H1 (cell line): ENCODE measurements at regions not wholly inside any gene's neighbourhood (a gene's known extent, or its start where the extent isn't known, plus 50 kb on each side); places are given as distances from the start of the nearest gene placed in this dataset.

Experiments
- CTCF ChIA-PET: fragments of 300-600 bp; sonication (Branson Sonifier 250); formaldehyde crosslinking; loops from one replicate; lab custom pipeline; 2021; ENCODE audit not compliant: partially characterized antibody; lab: Charles Lee
- POLR2A ChIA-PET: fragments of 300-600 bp; sonication (Branson Sonifier 250); formaldehyde crosslinking; loops from one replicate; lab custom pipeline; 2021; ENCODE audit warnings: inconsistent platforms; ENCODE audit not compliant: partially characterized antibody; lab: Charles Lee
- DNase-seq, 2 experiments: peaks; one replicate each; pipeline versions ENCODE4 v3.0.0 to v3.0.0-alpha.2; 2010 to 2022; ENCODE audit warnings: low spot score in 2 of 2, low read depth in 1 of 2, mixed read lengths in 1 of 2
- FAIRE-seq: peaks from 2 replicates; lab custom pipeline; 2011; peaks lifted over from hg19 to GRCh38; lab: Jason Lieb, UNC
- H2AFZ ChIP-seq: 2 replicates; pipeline ENCODE4 v1.8.1; 2012; ENCODE audit warnings: low read length, inconsistent platforms
- H2AK5ac ChIP-seq: 2 replicates; pipeline ENCODE4 v1.6.1; 2013; ENCODE audit warnings: low read depth, low read length
- H2BK120ac ChIP-seq: replicated peaks from 2 replicates; pipeline ENCODE3; 2013; ENCODE audit warnings: low read depth, low read length, inconsistent platforms
- H2BK12ac ChIP-seq: 2 replicates; pipeline ENCODE4 v1.6.1; 2013; ENCODE audit warnings: low read depth, low read length
- H2BK15ac ChIP-seq: 2 replicates; pipeline ENCODE4 v1.6.1; 2013; ENCODE audit warnings: low read length
- H2BK20ac ChIP-seq: 2 replicates; pipeline ENCODE4 v1.6.1; 2013; ENCODE audit warnings: low read length
- H2BK5ac ChIP-seq: 2 replicates; pipeline ENCODE4 v1.6.1; 2013; ENCODE audit warnings: low read depth, low read length
- H3K14ac ChIP-seq: 2 replicates; pipeline ENCODE4 v1.6.1; 2013; ENCODE audit warnings: inconsistent platforms; ENCODE audit not compliant: insufficient read length
- H3K18ac ChIP-seq: 2 replicates; pipeline ENCODE4 v1.6.1; 2013; ENCODE audit warnings: low read length; ENCODE audit errors: extremely low read depth
- H3K23ac ChIP-seq: 2 replicates; pipeline ENCODE4 v1.6.1; 2013; ENCODE audit warnings: inconsistent platforms; ENCODE audit not compliant: insufficient read length
- H3K23me2 ChIP-seq: 2 replicates; pipeline ENCODE4 v1.6.1; 2013; ENCODE audit warnings: low read depth, low read length
- H3K27ac ChIP-seq: 2 replicates; pipeline ENCODE4 v1.6.1; 2011; ENCODE audit warnings: low read depth, low read length, inconsistent platforms
- H3K27me3 ChIP-seq, 4 experiments: replicated peaks in 1 of 4; 1 replicate in 1 of 4; 2 replicates in 3 of 4; pipeline versions ENCODE4 v1.6.1 to v1.8.1; 2011 to 2013; ENCODE audit warnings: low read length in 3 of 4, mild to moderate bottlenecking in 3 of 4, inconsistent platforms in 2 of 4, mixed read lengths in 2 of 4, moderate library complexity in 1 of 4; ENCODE audit not compliant: control insufficient read depth in 3 of 4, insufficient read depth in 3 of 4; ENCODE audit errors: extremely low read depth in 1 of 4
- H3K36me3 ChIP-seq, 4 experiments: 2 replicates each; pipeline versions ENCODE4 v1.6.1 to v1.8.1; 2011 to 2013; ENCODE audit warnings: mild to moderate bottlenecking in 4 of 4, low read length in 3 of 4, moderate library complexity in 2 of 4, control low read depth in 1 of 4, inconsistent platforms in 1 of 4; ENCODE audit not compliant: insufficient read depth in 4 of 4, control insufficient read depth in 2 of 4
- H3K4ac ChIP-seq: replicated peaks from 2 replicates; pipeline ENCODE3; 2013; ENCODE audit warnings: low read length, low read depth, mixed read lengths, inconsistent platforms; ENCODE audit not compliant: insufficient read length
- H3K4me1 ChIP-seq, 4 experiments: replicated peaks in 1 of 4; 1 replicate in 1 of 4; 2 replicates in 3 of 4; pipeline versions ENCODE4 v1.6.1 to v1.8.1; 2011 to 2013; ENCODE audit warnings: low read length in 3 of 4, inconsistent platforms in 2 of 4, mixed read lengths in 1 of 4; ENCODE audit not compliant: insufficient read depth in 4 of 4, control insufficient read depth in 3 of 4
- H3K4me2 ChIP-seq, 2 experiments: 2 replicates each; pipeline versions ENCODE4 v1.6.1 to v1.8.1; 2011 to 2013; ENCODE audit warnings: low read depth in 2 of 2, low read length in 2 of 2, control low read depth in 1 of 2, inconsistent platforms in 1 of 2, mild to moderate bottlenecking in 1 of 2; ENCODE audit not compliant: insufficient read depth in 1 of 2
- H3K4me3 ChIP-seq, 4 experiments: fragments of 200-600, 300-600 bp in 1 of 4; sonication (generic), shearing (Covaris generic), sonication (Bioruptor Twin) in 1 of 4; 2 replicates each; pipeline versions ENCODE4 v1.5.1 to v1.8.1; 2011 to 2016; ENCODE audit warnings: low read length in 4 of 4, low read depth in 3 of 4, control low read depth in 2 of 4, inconsistent platforms in 2 of 4, mild to moderate bottlenecking in 2 of 4, mixed read lengths in 1 of 4, moderate library complexity in 1 of 4; ENCODE audit not compliant: insufficient read depth in 2 of 4; ENCODE audit errors: extremely low read depth in 1 of 4
- H3K56ac ChIP-seq: replicated peaks from 2 replicates; pipeline ENCODE3; 2013; ENCODE audit warnings: low read depth, mild to moderate bottlenecking, mixed read lengths, low read length, inconsistent platforms; ENCODE audit not compliant: insufficient read length
- H3K79me1 ChIP-seq: 2 replicates; pipeline ENCODE4 v1.6.1; 2013; ENCODE audit warnings: low read depth, low read length, control low read depth
- H3K79me2 ChIP-seq, 2 experiments: 2 replicates each; pipeline versions ENCODE4 v1.6.1 to v1.8.1; 2012 to 2013; ENCODE audit warnings: low read length in 2 of 2, mild to moderate bottlenecking in 2 of 2, inconsistent platforms in 1 of 2; ENCODE audit not compliant: insufficient read depth in 2 of 2, control insufficient read depth in 1 of 2
- H3K9ac ChIP-seq, 4 experiments: replicated peaks in 1 of 4; 1 replicate in 1 of 4; 2 replicates in 3 of 4; pipeline versions ENCODE4 v1.6.1 to v1.8.1; 2011 to 2013; ENCODE audit warnings: low read depth in 3 of 4, low read length in 3 of 4, control low read depth in 2 of 4, mild to moderate bottlenecking in 2 of 4, moderate library complexity in 2 of 4, inconsistent platforms in 1 of 4; ENCODE audit errors: extremely low read depth in 1 of 4
- H3K9me3 ChIP-seq, 2 experiments: 2 replicates each; pipeline versions ENCODE4 v1.6.1 to v1.8.1; 2012 to 2013; ENCODE audit warnings: mild to moderate bottlenecking in 2 of 2, moderate library complexity in 2 of 2, control low read depth in 1 of 2, inconsistent platforms in 1 of 2, low read depth in 1 of 2, low read length in 1 of 2, mixed read lengths in 1 of 2; ENCODE audit not compliant: insufficient read depth in 2 of 2
- H4K20me1 ChIP-seq, 2 experiments: replicated peaks in 1 of 2; 2 replicates each; pipeline versions ENCODE3 to v1.8.1; 2011 to 2013; ENCODE audit warnings: inconsistent platforms in 2 of 2, low read length in 2 of 2, mild to moderate bottlenecking in 1 of 2; ENCODE audit not compliant: insufficient read depth in 2 of 2, control insufficient read depth in 1 of 2
- H4K5ac ChIP-seq: 2 replicates; pipeline ENCODE4 v1.6.1; 2013; ENCODE audit warnings: low read length, low read depth, mixed read lengths, inconsistent platforms; ENCODE audit not compliant: insufficient read length
- H4K8ac ChIP-seq: 2 replicates; pipeline ENCODE4 v1.8.0; 2013; ENCODE audit warnings: mild to moderate bottlenecking, moderate library complexity, low read length, inconsistent platforms; ENCODE audit not compliant: insufficient read depth; ENCODE audit errors: extremely low read depth
- H4K91ac ChIP-seq: replicated peaks from 2 replicates; pipeline ENCODE3; 2013; ENCODE audit warnings: low read length, mixed read lengths, inconsistent platforms; ENCODE audit not compliant: insufficient read length
- ATF2 ChIP-seq: IDR thresholded peaks from 2 replicates; pipeline ENCODE4 v1.6.1; 2012; ENCODE audit warnings: low read length, inconsistent platforms
- CBX5 ChIP-seq: fragments of 300-800, 300-1000 bp; sonication (generic); IDR thresholded peaks from 2 replicates; pipeline ENCODE4 v1.7.1; 2016; ENCODE audit warnings: antibody characterized with exemption, low read length, low read depth
- CHD2 ChIP-seq: IDR thresholded peaks from 2 replicates; pipeline ENCODE4 v1.6.1; 2012; ENCODE audit warnings: low read length, improper control_type of control experiment
- CTBP2 ChIP-seq: IDR thresholded peaks from 2 replicates; pipeline ENCODE4 v1.7.0; 2011; ENCODE audit warnings: borderline replicate concordance, mild to moderate bottlenecking, moderate library complexity, mixed read lengths, low read length; ENCODE audit not compliant: insufficient read depth, insufficient read length
- EP300 ChIP-seq, 2 experiments: IDR thresholded peaks; 1 replicate in 1 of 2; 2 replicates in 1 of 2; pipeline ENCODE4 v1.6.1; 2011 to 2012; ENCODE audit warnings: low read depth in 2 of 2, low read length in 2 of 2, mild to moderate bottlenecking in 2 of 2, borderline replicate concordance in 1 of 2, inconsistent platforms in 1 of 2, moderate library complexity in 1 of 2
- GTF2F1 ChIP-seq: IDR thresholded peaks from 2 replicates; pipeline ENCODE4 v1.6.1; 2012; ENCODE audit warnings: low read depth, low read length, improper control_type of control experiment, borderline replicate concordance
- KDM1A ChIP-seq: fragments of 200-600, 300-600 bp; sonication (generic); IDR thresholded peaks from 2 replicates; pipeline ENCODE4 v1.7.1; 2016; ENCODE audit warnings: mild to moderate bottlenecking, low read length, borderline replicate concordance
- KDM5A ChIP-seq: fragments of 200-600 bp; IDR thresholded peaks from 2 replicates; pipeline ENCODE4 v1.7.1; 2012; ENCODE audit warnings: mild to moderate bottlenecking, low read length, inconsistent platforms, mixed read lengths
- MAFK ChIP-seq: IDR thresholded peaks from 2 replicates; pipeline ENCODE4 v1.6.1; 2012; ENCODE audit warnings: low read depth, mild to moderate bottlenecking, improper control_type of control experiment, low read length
- POLR2A ChIP-seq, 2 experiments: IDR thresholded peaks; 1 replicate in 1 of 2; 2 replicates in 1 of 2; pipeline ENCODE4 v1.6.1; 2011; ENCODE audit warnings: low read depth in 2 of 2, low read length in 2 of 2, mild to moderate bottlenecking in 2 of 2; ENCODE audit errors: control extremely low read depth in 1 of 2
- SIN3A ChIP-seq, 2 experiments: IDR thresholded peaks in 1 of 2; conservative IDR thresholded peaks in 1 of 2; 2 replicates each; pipeline ENCODE4 v1.6.1; 2011 to 2012; ENCODE audit warnings: low read length in 2 of 2, improper control_type of control experiment in 1 of 2, low read depth in 1 of 2, mild to moderate bottlenecking in 1 of 2
- SP2 ChIP-seq: IDR thresholded peaks from 2 replicates; pipeline ENCODE4 v1.6.1; 2012; ENCODE audit warnings: mild to moderate bottlenecking, low read length, inconsistent platforms
- SP4 ChIP-seq: IDR thresholded peaks from 2 replicates; pipeline ENCODE4 v1.6.1; 2012; ENCODE audit warnings: low read length, inconsistent platforms
- TAF1 ChIP-seq: IDR thresholded peaks from 2 replicates; pipeline ENCODE4 v1.6.1; 2011; ENCODE audit warnings: mild to moderate bottlenecking, low read depth, low read length
- WGBS, 2 experiments: shearing (Covaris generic) in 1 of 2; methylation state at CpG; one replicate each; pipeline versions ENCODE4 v1.1.6 to v1.1.7; 2013 to 2015; ENCODE audit warnings: low lambda C conversion rate in 2 of 2, mixed read lengths in 2 of 2, inconsistent platforms in 1 of 2, low coverage in 1 of 2, missing lambda C conversion rate in 1 of 2; ENCODE audit not compliant: insufficient replicate concordance in 2 of 2, insufficient coverage in 1 of 2, insufficient read length in 1 of 2; ENCODE audit errors: extremely low coverage in 1 of 2, missing lambda C conversion rate in 1 of 2; 5-methylcytosine and 5-hydroxymethylcytosine counted together

- H2BK12ac ChIP-seq: no peak overlapping the region
- peak overlapping the region; percentile 68; the same call in 1 of the 2 replicates for H2AFZ ChIP-seq
- no peak overlapping the region for H4K91ac ChIP-seq
- no peak overlapping the region for H4K5ac ChIP-seq
- no peak overlapping the region for H2AK5ac ChIP-seq
- H3K9me3 ChIP-seq: no peaks in the 10 kb centered on the region
- WGBS, 2 experiments: 92% methylated on average over 3 of the region's 3 CpGs; no CpG with 5 or more reads in 1 of the 2 experiments
- FAIRE-seq: no peak
- H4K20me1 ChIP-seq: no peaks in the 10 kb centered on the region
- H3K27me3 ChIP-seq: no peaks in the 10 kb centered on the region
- H2BK20ac ChIP-seq: no peak overlapping the region
- no peak overlapping the region for H2BK5ac ChIP-seq
- no peak overlapping the region for H3K9ac ChIP-seq
- H3K18ac ChIP-seq: no peak overlapping the region
- POLR2A ChIA-PET: no interaction called here
- H4K8ac ChIP-seq: no peak overlapping the region
- no peaks in the 10 kb centered on the region for H3K79me1 ChIP-seq
- H3K36me3 ChIP-seq: no peaks in the 10 kb centered on the region
- peaks cover 3% of the 10 kb centered on the region; the same call in 1 of the 2 replicates for H3K23me2 ChIP-seq
- H3K14ac ChIP-seq: no peak overlapping the region
- DNase-seq: no peak
- no peaks in the 10 kb centered on the region for H3K4me1 ChIP-seq
- H3K23ac ChIP-seq: no peak overlapping the region
- no peaks in the 10 kb centered on the region for H3K79me2 ChIP-seq
- H3K56ac ChIP-seq: no peak overlapping the region
- no peak overlapping the region for H2BK120ac ChIP-seq
- no peak overlapping the region for H3K4me2 ChIP-seq
- no peak overlapping the region for H3K4me3 ChIP-seq
- no peak overlapping the region for H3K4ac ChIP-seq
- H2BK15ac ChIP-seq: no peak overlapping the region
- CTCF ChIA-PET: no interaction called here
- no peak overlapping the region for H3K27ac ChIP-seq
- TF ChIP-seq GTF2F1 (no peak), EP300 (IDR thresholded peaks at IDR 0.05; ENCODE audit: borderline replicate concordance in 1 of 2, low read depth in 2 of 2, low read length in 2 of 2) (no peak), KDM1A (no peak), CTBP2 (no peak), TAF1 (no peak), ATF2 (no peak), SP4 (no peak), MAFK (no peak), KDM5A (no peak), SIN3A (conservative IDR thresholded peaks at IDR 0.05 in 1 of 2, IDR thresholded peaks at IDR 0.05 in 1 of 2; ENCODE audit: low read depth in 1 of 2, low read length in 2 of 2) (no peak), CBX5 (no peak), POLR2A (IDR thresholded peaks at IDR 0.05; ENCODE audit: control extremely low read depth in 1 of 2, low read depth in 2 of 2, low read length in 2 of 2) (no peak), SP2 (no peak), CHD2 (no peak)
Measured at GRCh38 chr18:75121266-75121665, 87.7 kb downstream of the PTGR3 start.
